ENCODE measurements at regions not wholly inside any gene's neighbourhood (a gene's known extent, or its start where the extent isn't known, plus 50 kb on each side); places are given as distances from the start of the nearest gene placed in this dataset.

DNA sequence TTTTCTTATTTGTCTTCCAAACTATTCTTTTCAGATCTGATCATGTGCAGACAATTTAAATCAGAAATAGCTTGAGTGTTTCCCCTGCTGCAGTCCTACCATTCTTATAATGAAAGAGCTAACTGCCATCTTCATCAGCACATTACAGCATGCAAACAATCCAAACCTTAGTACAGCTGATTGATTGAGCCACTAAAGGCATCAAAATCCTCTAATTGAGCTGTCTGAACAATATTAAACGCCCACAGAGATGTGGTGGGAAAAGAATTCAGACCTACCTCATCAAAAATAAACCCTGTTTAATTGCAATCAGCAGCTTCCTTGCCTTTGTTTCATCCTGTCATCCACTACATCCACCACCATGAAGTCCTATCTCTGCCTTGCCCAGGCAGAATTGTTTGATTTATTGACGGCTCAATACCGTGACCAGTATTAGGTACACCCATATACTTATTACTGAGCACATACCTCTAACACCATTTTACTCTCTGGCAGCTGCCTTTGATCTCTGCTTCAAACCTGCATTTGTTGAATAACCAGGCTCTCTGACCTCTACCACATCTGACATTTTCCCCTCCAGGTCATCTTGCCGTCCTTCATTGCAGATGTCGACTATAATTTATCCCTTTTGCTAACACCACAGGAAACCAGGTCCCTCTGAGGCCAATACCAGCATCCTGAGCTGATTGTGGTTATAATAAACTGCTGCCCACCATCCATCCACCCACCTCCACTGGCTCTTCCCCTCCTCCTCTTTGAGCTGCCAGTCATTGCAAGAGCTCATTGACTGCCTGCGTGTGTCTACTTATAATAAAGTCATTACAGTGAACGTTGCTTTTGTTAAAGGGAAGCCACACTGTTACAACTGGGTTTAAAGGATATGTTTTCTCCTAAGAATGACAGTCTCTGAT, 78.5 kb downstream of the RBM43 start (continued):
- TF ChIP-seq, protein P1, sequence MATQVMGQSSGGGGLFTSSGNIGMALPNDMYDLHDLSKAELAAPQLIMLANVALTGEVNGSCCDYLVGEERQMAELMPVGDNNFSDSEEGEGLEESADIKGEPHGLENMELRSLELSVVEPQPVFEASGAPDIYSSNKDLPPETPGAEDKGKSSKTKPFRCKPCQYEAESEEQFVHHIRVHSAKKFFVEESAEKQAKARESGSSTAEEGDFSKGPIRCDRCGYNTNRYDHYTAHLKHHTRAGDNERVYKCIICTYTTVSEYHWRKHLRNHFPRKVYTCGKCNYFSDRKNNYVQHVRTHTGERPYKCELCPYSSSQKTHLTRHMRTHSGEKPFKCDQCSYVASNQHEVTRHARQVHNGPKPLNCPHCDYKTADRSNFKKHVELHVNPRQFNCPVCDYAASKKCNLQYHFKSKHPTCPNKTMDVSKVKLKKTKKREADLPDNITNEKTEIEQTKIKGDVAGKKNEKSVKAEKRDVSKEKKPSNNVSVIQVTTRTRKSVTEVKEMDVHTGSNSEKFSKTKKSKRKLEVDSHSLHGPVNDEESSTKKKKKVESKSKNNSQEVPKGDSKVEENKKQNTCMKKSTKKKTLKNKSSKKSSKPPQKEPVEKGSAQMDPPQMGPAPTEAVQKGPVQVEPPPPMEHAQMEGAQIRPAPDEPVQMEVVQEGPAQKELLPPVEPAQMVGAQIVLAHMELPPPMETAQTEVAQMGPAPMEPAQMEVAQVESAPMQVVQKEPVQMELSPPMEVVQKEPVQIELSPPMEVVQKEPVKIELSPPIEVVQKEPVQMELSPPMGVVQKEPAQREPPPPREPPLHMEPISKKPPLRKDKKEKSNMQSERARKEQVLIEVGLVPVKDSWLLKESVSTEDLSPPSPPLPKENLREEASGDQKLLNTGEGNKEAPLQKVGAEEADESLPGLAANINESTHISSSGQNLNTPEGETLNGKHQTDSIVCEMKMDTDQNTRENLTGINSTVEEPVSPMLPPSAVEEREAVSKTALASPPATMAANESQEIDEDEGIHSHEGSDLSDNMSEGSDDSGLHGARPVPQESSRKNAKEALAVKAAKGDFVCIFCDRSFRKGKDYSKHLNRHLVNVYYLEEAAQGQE (IDR thresholded peaks at IDR 0.05; ENCODE audit: low read depth): no peak
- TF ChIP-seq SIN3A (IDR thresholded peaks at IDR 0.05; ENCODE audit: low read depth): no peak
- TF ChIP-seq, protein P2, sequence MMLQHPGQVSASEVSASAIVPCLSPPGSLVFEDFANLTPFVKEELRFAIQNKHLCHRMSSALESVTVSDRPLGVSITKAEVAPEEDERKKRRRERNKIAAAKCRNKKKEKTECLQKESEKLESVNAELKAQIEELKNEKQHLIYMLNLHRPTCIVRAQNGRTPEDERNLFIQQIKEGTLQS (IDR thresholded peaks at IDR 0.05): no peak
- no peak for TF ChIP-seq RAD21 (IDR thresholded peaks at IDR 0.05; ENCODE audit: low read depth)

DNA sequence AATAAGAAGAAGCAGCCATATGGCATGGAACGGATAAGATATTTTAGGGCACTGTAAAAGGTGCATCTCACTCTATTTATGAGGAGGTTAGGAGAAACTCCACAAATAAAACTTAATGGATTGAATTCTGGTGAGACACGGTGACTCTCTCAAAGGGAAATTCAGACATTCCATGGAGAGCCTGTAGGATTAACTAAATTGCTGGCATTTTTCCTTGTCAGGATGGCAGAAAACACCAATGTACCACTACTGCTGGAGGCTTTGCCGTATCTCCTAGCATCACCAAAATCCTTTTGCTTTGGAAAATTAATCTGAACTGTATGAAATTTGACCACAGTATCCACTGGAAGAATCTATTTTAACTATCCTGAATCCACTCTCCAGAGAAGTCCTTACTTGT, 79.3 kb downstream of the RBM43 start:
- ChIA-PET CTCF (no interaction called here), POLR2A (no interaction called here), RAD21 (ENCODE audit: low non-redundant PET in 1 of 2, low total read pairs in 2 of 2, uncharacterized antibody in 2 of 2, unreplicated experiment in 2 of 2) (no interaction called here)
- no peaks in the 10 kb centered on the region for H3K4me1 ChIP-seq (ENCODE audit: control insufficient read depth in 1 of 2, insufficient read depth in 2 of 2, low read length in 2 of 2)
- H3K9me2 ChIP-seq (ENCODE audit: insufficient read depth): no peaks in the 10 kb centered on the region
- no peak for TF ChIP-seq JUND (IDR thresholded peaks at IDR 0.05)
- no peak for TF ChIP-seq SP1 (IDR thresholded peaks at IDR 0.05; ENCODE audit: low read depth)
- TF ChIP-seq RAD21 (IDR thresholded peaks at IDR 0.05; ENCODE audit: low read depth): no peak
- no peak for TF ChIP-seq YY1 (IDR thresholded peaks at IDR 0.05; ENCODE audit: extremely low read depth, insufficient replicate concordance, low read depth, low read length)
- no peak for TF ChIP-seq SIN3A (IDR thresholded peaks at IDR 0.05; ENCODE audit: low read depth)
- no peak for TF ChIP-seq ZNF274 (IDR thresholded peaks at IDR 0.05; ENCODE audit: low read depth, low read length)
- TF ChIP-seq, protein P3, sequence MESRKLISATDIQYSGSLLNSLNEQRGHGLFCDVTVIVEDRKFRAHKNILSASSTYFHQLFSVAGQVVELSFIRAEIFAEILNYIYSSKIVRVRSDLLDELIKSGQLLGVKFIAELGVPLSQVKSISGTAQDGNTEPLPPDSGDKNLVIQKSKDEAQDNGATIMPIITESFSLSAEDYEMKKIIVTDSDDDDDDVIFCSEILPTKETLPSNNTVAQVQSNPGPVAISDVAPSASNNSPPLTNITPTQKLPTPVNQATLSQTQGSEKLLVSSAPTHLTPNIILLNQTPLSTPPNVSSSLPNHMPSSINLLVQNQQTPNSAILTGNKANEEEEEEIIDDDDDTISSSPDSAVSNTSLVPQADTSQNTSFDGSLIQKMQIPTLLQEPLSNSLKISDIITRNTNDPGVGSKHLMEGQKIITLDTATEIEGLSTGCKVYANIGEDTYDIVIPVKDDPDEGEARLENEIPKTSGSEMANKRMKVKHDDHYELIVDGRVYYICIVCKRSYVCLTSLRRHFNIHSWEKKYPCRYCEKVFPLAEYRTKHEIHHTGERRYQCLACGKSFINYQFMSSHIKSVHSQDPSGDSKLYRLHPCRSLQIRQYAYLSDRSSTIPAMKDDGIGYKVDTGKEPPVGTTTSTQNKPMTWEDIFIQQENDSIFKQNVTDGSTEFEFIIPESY (IDR thresholded peaks at IDR 0.05; ENCODE audit: extremely low read depth, insufficient replicate concordance, low read length): no peak
- no peak for TF ChIP-seq ZFX (IDR thresholded peaks at IDR 0.05)
- no peak for TF ChIP-seq POLR2AphosphoS5 (IDR thresholded peaks at IDR 0.05; ENCODE audit: low read depth, low read length)
- no peak for TF ChIP-seq POLR2A (IDR thresholded peaks at IDR 0.05; ENCODE audit: borderline replicate concordance, extremely low read depth, insufficient read depth, insufficient read length)
- TF ChIP-seq EZH2phosphoT487 (IDR thresholded peaks at IDR 0.05; ENCODE audit: borderline replicate concordance): no peak
- TF ChIP-seq, protein P2 (IDR thresholded peaks at IDR 0.05): no peak
- TF ChIP-seq EGR1 (IDR thresholded peaks at IDR 0.05; ENCODE audit: low read depth): no peak
- no peaks in the 10 kb centered on the region for H3K27me3 ChIP-seq (ENCODE audit: insufficient read depth, low read length)
- no peak overlapping the region for H3K27ac ChIP-seq (ENCODE audit: low read depth, low read length)
- H3K79me2 ChIP-seq (ENCODE audit: insufficient read depth, low read length): no peaks in the 10 kb centered on the region
- H3K9me3 ChIP-seq (ENCODE audit: control insufficient read depth in 1 of 2, insufficient read depth in 1 of 2, low read depth in 1 of 2, low read length in 2 of 2): no peaks in the 10 kb centered on the region
- H3K9ac ChIP-seq (ENCODE audit: low read length): no peak overlapping the region
- no peaks in the 10 kb centered on the region for H3K36me3 ChIP-seq (ENCODE audit: control insufficient read depth in 1 of 2, insufficient read depth in 2 of 2, low read length in 2 of 2)
- H4K20me1 ChIP-seq (ENCODE audit: insufficient read depth): no peaks in the 10 kb centered on the region
- BruUV-seq (replicated peaks): no TSS peak
- no peak overlapping the region for H3K4me2 ChIP-seq (ENCODE audit: low read length)
- intact Hi-C loops (cut with micrococcal nuclease): no loop called here
- ATAC-seq (no peak), DNase-seq (ENCODE audit: low read depth, low spot score) (no peak)
- H2AFZ ChIP-seq (ENCODE audit: low read depth, low read length, poor library complexity, severe bottlenecking): no peak overlapping the region
- H3K4me3 ChIP-seq (replicated peaks in 1 of 2; ENCODE audit: low read depth in 1 of 2, low read length in 2 of 2): no peak overlapping the region
